ENCODE measurements at regions not wholly inside any gene's neighbourhood (a gene's known extent, or its start where the extent isn't known, plus 50 kb on each side); places are given as distances from the start of the nearest gene placed in this dataset.
"Not testable (repeated sequence)": the region's sequence is repeated elsewhere in the genome, so short reads cannot be mapped to it uniquely, and the experiment has no call there.

DNA sequence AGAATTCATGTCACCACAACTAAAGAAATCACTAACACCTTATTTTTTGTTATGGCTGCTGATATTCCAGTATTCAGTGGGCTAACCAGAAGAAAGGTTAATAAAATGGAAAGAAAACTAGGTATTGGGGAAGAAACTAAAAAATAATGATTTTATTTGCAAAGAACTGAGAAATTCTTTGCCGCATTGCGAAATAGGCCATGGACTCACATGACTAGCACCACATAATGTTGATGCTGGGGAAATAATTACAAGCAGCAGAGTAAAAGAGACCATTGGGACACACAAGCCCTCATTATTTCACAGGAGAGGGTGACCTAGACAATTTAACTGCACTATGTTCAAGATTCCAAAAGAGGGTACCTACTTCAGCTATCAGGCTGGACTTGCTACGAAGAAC, 1411.5 kb downstream of the SLITRK5 start:
- no peak for DNase-seq

GRCh38 chr13:89088107-89088506, 1416.9 kb downstream of the SLITRK5 start:
- DNase-seq, result not testable (repeated sequence)

DNA sequence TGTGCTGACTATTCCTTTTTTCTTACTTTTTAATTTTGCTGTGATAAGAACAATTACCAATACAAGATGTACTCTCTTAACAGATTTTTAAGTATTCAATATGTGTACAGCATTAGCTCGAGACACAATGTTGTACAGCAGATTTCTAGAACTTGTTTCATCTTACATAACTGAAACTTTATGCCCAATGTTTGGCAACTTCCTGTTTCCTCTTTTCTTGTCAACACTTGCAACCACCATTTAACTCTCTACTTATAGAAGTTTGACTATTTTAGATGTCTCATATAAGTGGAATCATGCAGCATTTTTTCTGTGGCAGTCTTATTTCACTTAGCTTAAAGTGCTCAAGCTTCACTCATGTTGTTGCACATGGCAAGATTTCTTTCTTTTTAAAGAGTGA, 1426.8 kb downstream of the SLITRK5 start:
- DNase-seq, result no peak

DNA sequence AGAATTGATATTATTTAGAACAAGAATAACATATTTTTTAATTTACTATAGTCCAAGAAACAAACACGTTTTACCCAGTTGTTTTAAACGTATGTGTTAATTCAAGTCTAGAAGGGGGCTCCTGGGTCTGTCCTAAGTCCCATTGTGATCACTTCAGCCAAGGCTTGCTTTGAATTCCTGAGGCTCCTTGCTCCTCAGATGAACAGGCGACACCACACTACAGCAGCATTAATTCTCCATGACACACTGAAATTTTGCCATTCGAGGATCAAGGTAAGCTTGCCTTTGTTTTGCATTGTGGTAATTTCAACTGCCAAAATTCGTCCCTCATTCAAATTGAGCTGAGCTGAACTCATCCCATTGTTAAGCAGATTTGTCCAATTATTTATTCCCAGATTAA, 1442.6 kb downstream of the SLITRK5 start:
- DNase-seq, result no peak

- DNase-seq, result no peak
Measured at GRCh38 chr13:89115307-89115706, 1444.1 kb downstream of the SLITRK5 start.

GRCh38 chr13:89136678-89137077, 1465.5 kb downstream of the SLITRK5 start:
- no peak for DNase-seq

- no peak for DNase-seq
Measured at GRCh38 chr13:89150362-89150761, 1479.2 kb downstream of the SLITRK5 start.

- no peak for DNase-seq
Measured at GRCh38 chr13:89153941-89154340, 1482.8 kb downstream of the SLITRK5 start.

DNA sequence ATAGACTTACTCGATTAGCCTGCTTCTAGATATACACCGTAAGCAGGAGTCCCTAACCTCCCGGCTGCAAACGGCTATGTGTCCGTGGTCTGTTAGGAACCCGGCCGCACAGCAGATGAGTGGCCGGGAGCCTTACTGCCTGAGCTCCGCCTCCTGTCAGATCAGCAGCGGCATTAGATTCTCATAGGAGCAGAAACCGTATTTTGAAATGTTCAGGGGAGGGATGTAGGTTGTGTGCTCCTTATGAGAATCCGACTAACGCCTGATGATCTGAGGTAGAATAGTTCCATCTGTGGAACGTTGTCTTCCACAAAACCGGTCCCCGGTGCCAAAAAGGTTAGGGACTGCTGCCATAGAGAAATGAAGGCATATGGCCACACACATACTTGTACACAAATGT, 1491.9 kb downstream of the SLITRK5 start:
- DNase-seq, result no peak

DNA sequence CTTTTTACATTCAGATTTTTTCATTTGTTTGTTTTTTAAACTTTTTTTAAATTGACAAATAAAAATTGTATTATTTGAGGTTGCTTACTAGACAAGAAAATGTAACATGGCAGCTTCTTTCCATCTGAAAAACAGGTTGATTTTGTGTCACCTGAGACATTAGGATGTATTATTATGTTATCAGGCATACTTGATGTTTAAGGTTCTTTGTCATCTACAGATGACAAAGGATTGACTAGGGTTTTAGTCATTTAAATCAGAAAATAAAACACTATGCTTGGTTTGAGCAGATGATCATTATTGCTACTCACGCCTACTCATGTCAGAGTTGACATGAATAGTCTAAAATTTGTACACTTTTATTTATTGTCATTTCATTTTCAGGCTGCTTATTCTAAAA, 1494.5 kb downstream of the SLITRK5 start:
- DNase-seq, result no peak

DNA sequence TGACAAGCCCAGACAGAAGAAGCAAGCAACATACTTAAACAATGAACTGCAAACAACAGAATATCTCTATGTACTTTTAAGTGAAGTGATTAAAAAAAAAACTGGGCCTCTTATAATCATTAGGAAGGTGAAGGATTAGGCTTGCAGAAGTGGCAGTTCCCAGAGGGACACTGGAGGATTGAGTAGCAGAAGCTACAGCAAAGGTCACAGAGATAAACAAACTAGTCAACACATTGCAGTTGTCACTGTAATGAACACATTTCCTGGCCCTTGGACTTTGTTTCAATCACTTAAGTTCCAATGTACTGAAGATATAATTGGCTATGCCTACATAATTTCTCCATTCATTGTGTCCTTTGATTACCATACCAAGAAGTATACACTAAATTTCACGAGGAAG, 1498.8 kb downstream of the SLITRK5 start:
- no peak for DNase-seq

GRCh38 chr13:89181041-89181440, 1509.9 kb downstream of the SLITRK5 start:
- no peak for DNase-seq

DNA sequence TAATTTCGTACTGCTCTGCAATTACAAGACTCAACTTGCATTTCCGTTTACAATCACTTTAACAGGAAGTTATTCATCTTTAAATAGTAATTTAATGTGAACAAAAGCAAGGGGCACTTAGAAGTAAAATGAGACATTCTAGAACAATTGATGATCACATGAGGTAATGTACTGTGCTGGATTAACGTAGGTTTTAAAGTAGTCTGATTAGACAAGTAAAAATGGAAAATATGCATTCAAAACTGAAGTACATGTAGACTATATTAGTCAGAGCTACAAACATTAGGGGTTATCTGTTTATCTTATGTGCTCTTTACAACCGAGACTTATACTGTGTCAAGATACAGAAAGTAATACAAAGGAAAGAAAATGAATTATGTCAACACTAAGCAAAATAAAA, 1528.0 kb downstream of the SLITRK5 start:
- DNase-seq, result no peak

- DNase-seq, result no peak
Measured at GRCh38 chr13:89204435-89204834, 1533.3 kb downstream of the SLITRK5 start.

DNA sequence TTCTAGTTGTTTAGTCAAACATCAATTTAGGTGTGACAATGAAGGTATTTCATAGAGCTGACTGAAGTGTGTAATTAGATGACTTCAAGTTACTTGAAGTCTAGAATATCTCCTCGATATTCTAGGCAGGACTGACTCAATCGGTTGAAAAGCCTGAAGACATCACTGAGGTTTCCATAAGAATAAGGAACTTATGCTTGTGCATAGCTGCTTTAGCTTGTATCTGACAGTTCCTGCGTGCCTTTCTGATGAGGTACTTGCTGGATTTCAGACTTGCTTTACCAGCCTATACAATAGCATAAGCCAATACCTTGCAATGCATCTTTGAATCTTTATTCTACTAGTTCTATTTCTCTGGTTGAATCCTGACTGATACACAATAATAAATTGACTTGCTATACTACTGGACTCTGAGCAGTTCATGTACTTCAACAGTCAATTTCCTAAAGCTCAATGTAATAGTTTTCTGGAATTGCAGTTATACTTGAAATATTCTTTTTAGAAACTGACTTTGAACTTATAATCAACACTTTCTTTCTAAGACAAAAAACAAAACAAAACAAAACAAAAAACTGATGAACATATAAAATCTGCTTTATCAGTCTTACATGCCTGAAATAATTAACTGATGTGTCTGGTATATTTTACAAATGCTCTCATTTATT, 1534.8 kb downstream of the SLITRK5 start:
- no peak for DNase-seq

DNA sequence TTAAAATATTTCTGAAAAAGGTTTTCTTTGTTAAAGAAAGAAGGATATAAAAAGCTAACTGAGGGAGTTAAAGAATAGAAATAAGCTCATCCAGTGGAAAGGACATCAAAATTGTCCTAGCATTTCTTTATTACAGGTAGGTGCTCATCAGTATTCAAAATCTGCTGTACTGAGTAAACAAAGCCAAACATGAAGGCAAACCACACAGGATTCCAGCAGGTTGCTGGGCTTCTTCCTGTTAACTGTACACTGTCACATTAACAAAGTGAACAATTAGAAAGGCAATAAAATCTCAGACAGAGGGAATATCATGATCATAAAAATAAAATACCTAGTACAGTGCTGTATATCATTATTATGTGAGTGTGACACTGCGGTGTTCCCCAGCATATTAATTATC, 1541.0 kb downstream of the SLITRK5 start:
- no peak for DNase-seq

- no peak for DNase-seq
Measured at GRCh38 chr13:89214185-89214584, 1543.0 kb downstream of the SLITRK5 start.

DNA sequence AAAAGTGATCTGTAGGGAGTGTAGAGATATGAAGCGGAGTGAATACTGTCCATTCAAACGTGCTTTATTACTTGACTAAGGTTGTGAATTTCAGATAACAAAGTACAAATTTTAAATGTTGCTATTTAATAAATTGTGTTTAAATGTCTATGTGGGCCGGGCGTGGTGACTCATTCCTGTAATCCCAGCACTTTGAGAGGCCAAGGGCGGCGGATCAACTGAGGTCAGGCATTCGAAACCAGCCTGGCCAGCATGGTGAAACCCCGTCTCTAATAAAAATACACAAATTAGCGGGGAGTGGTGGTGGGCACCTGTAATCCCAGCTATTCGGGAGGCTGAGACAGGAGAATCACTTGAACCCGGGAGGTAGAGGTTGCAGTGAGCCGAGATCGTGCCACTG, 1544.1 kb downstream of the SLITRK5 start:
- not testable (repeated sequence) for DNase-seq

DNA sequence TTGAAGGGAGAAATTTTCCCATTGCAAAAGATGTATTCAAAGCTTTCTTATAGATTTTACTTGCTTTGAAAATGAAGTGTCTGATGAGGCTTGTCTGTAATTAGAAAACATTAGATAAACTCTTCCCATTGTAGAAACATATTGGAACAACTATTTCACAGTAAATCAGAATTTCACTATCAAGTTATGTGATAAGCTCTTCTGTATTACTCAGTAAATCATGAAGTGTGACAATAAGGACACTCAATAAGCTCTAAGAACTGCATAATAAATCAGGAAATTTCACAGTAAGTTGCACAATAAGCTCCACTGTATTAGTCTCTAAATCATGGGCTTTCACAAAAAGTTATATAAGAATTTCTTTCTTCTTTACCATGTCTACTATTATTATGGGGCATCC, 1546.6 kb downstream of the SLITRK5 start:
- DNase-seq, result no peak

DNA sequence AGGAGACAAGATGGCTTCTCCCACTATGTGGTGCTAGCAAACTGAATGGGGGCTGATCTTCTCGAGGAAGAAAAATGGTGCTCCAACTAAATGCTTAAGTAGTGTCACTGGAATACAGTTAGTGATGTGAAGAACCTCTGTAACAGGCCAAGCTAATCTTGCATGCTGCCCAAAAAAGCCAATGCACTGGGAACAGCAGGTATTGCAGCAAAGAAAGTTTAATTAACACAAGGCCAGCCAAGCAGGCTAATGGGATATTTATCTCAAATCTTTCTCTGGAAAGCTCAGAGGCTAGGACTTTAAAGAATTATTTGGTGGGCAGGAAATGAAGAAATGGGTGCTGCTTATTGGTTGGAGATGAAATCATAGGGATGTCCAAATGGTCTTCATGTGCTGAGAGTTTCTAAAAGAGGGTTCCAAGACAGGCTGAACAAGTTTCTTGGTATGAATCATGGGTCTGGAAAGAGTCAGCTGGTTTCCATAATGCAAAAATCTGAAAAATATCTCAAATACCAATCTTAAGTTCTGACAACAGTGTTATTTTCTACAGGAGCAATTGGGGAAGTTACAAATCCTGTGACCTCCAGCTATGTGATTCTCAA, 1550.5 kb downstream of the SLITRK5 start:
- DNase-seq, result no peak

DNA sequence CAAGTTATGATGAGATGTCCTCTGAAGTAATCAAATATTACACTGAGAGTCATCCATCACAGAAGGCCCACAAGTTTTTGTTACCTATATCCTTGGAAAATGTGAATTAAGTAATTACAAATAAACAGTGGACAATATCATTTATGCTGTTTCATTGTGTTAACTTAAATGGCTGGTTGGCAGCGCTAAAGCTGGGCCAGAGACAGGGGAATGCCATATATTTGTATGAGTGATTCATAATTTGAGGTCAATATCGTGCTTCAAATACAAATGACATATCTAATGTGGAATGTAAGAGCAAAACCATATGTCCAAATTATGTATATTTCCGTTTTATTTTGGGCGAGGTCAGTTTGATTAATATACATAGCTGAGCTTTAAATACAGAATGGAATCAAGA, 1556.2 kb downstream of the SLITRK5 start:
- no peak for DNase-seq

DNA sequence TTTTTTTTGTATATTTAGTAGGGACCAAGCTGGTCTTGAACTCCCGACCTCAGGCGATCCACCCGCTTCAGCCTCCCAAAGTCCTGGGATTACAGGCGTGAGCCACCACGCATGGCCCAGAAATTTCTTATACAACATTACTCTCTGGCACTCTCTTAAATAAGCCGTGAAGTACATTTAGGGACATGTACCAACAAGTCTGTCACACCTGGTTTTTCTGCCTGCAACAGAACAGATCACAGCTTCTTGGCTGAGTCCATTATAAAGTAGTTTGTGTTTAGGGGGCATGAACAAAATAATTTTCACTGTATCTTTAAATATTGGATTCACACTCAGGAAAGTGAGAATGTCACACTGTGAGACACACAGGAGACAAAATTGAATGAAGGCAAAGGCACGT, 1567.3 kb downstream of the SLITRK5 start:
- no peak for DNase-seq

- DNase-seq, result no peak
Measured at GRCh38 chr13:89239361-89240127, 1568.4 kb downstream of the SLITRK5 start.

- no peak for DNase-seq
Measured at GRCh38 chr13:89255844-89256406, 1584.8 kb downstream of the SLITRK5 start.

Data from NCI-H2107 (cell line).